ENCODE measurements at regions not wholly inside any gene's neighbourhood (a gene's known extent, or its start where the extent isn't known, plus 50 kb on each side); places are given as distances from the start of the nearest gene placed in this dataset.
"Not testable (repeated sequence)": the region's sequence is repeated elsewhere in the genome, so short reads cannot be mapped to it uniquely, and the experiment has no call there.

GRCh38 chr2:16943279-16943958 is 277.8 kb upstream of the CYRIA start:
- no peaks in the 10 kb centered on the region for H3K9me3 ChIP-seq (ENCODE audit: control insufficient read depth in 2 of 2, insufficient read depth in 1 of 2, low read depth in 1 of 2, low read length in 1 of 2)

GRCh38 chr2:16940214-16940613 is 274.6 kb upstream of the CYRIA start:
- H3K4me1 ChIP-seq (ENCODE audit: control insufficient read depth in 2 of 2, insufficient read depth in 2 of 2, low read length in 1 of 2): no peaks in the 10 kb centered on the region
- no peak overlapping the region for H3K4me3 ChIP-seq (ENCODE audit: low read depth in 1 of 2, low read length in 2 of 2)
- 76 to 83% methylated on average over 1 of the region's 1 CpG for WGBS, 2 donors
- no peak overlapping the region for H3K27ac ChIP-seq (ENCODE audit: low read depth in 2 of 2, low read length in 1 of 2)
- no peaks in the 10 kb centered on the region for H3K9me3 ChIP-seq (ENCODE audit: control insufficient read depth in 2 of 2, insufficient read depth in 1 of 2, low read depth in 1 of 2, low read length in 1 of 2)
- no peaks in the 10 kb centered on the region for H3K27me3 ChIP-seq (ENCODE audit: control insufficient read depth in 1 of 2, insufficient read depth in 2 of 2, low read length in 2 of 2)
- no peaks in the 10 kb centered on the region for H3K36me3 ChIP-seq (ENCODE audit: control insufficient read depth in 2 of 2, insufficient read depth in 2 of 2, low read length in 1 of 2)

More at GRCh38 chr2:16943279-16943958, 277.8 kb upstream of the CYRIA start:
- Histone ChIP-seq H3K4me3 (ENCODE audit: low read depth in 1 of 2, low read length in 2 of 2) (no peak overlapping the region), H3K4me1 (ENCODE audit: control insufficient read depth in 2 of 2, insufficient read depth in 2 of 2, low read length in 1 of 2) (no peaks in the 10 kb centered on the region), H3K27me3 (ENCODE audit: control insufficient read depth in 1 of 2, insufficient read depth in 2 of 2, low read length in 2 of 2) (no peaks in the 10 kb centered on the region), H3K36me3 (ENCODE audit: control insufficient read depth in 2 of 2, insufficient read depth in 2 of 2, low read length in 1 of 2) (no peaks in the 10 kb centered on the region), H3K27ac (ENCODE audit: low read depth in 2 of 2, low read length in 1 of 2) (no peak overlapping the region)
- 63 to 67% methylated on average over 4 of the region's 4 CpGs for WGBS, 2 donors

- no peak overlapping the region for H3K27ac ChIP-seq (ENCODE audit: low read depth in 2 of 2, low read length in 1 of 2)
- H3K27me3 ChIP-seq (ENCODE audit: control insufficient read depth in 1 of 2, insufficient read depth in 2 of 2, low read length in 2 of 2): no peaks in the 10 kb centered on the region
- H3K36me3 ChIP-seq (ENCODE audit: control insufficient read depth in 2 of 2, insufficient read depth in 2 of 2, low read length in 1 of 2): no peaks in the 10 kb centered on the region
- no peaks in the 10 kb centered on the region for H3K4me1 ChIP-seq (ENCODE audit: control insufficient read depth in 2 of 2, insufficient read depth in 2 of 2, low read length in 1 of 2)
- H3K4me3 ChIP-seq (ENCODE audit: low read depth in 1 of 2, low read length in 2 of 2): no peak overlapping the region
- H3K9me3 ChIP-seq (ENCODE audit: control insufficient read depth in 2 of 2, insufficient read depth in 1 of 2, low read depth in 1 of 2, low read length in 1 of 2): no peaks in the 10 kb centered on the region
- WGBS, 2 donors: 69 to 83% methylated on average over 1 of the region's 1 CpG
These were observed 274.1 kb upstream of the CYRIA start for GRCh38 chr2:16939771-16940170.

GRCh38 chr2:16933355-16933754 is 267.7 kb upstream of the CYRIA start:
- Histone ChIP-seq H3K27me3 (ENCODE audit: control insufficient read depth in 1 of 2, insufficient read depth in 2 of 2, low read length in 2 of 2) (no peaks in the 10 kb centered on the region), H3K4me1 (ENCODE audit: control insufficient read depth in 2 of 2, insufficient read depth in 2 of 2, low read length in 1 of 2) (no peaks in the 10 kb centered on the region), H3K9me3 (ENCODE audit: control insufficient read depth in 2 of 2, insufficient read depth in 1 of 2, low read depth in 1 of 2, low read length in 1 of 2) (no peaks in the 10 kb centered on the region), H3K27ac (ENCODE audit: low read depth in 2 of 2, low read length in 1 of 2) (no peak overlapping the region), H3K36me3 (ENCODE audit: control insufficient read depth in 2 of 2, insufficient read depth in 2 of 2, low read length in 1 of 2) (no peaks in the 10 kb centered on the region), H3K4me3 (ENCODE audit: low read depth in 1 of 2, low read length in 2 of 2) (no peak overlapping the region)
- 57 to 60% methylated on average over 4 of the region's 4 CpGs for WGBS, 2 donors

- no peaks in the 10 kb centered on the region for H3K27me3 ChIP-seq (ENCODE audit: control insufficient read depth in 1 of 2, insufficient read depth in 2 of 2, low read length in 2 of 2)
- WGBS, 2 donors: 60 to 78% methylated on average over 3 of the region's 3 CpGs
These were observed 267.2 kb upstream of the CYRIA start for GRCh38 chr2:16932826-16933225.

GRCh38 chr2:16931441-16931840 is 265.8 kb upstream of the CYRIA start:
- Histone ChIP-seq H3K9me3 (ENCODE audit: control insufficient read depth in 2 of 2, insufficient read depth in 1 of 2, low read depth in 1 of 2, low read length in 1 of 2) (no peaks in the 10 kb centered on the region), H3K27ac (ENCODE audit: low read depth in 2 of 2, low read length in 1 of 2) (no peak overlapping the region), H3K4me1 (ENCODE audit: control insufficient read depth in 2 of 2, insufficient read depth in 2 of 2, low read length in 1 of 2) (no peaks in the 10 kb centered on the region), H3K36me3 (ENCODE audit: control insufficient read depth in 2 of 2, insufficient read depth in 2 of 2, low read length in 1 of 2) (no peaks in the 10 kb centered on the region), H3K27me3 (ENCODE audit: control insufficient read depth in 1 of 2, insufficient read depth in 2 of 2, low read length in 2 of 2) (no peaks in the 10 kb centered on the region), H3K4me3 (ENCODE audit: low read depth in 1 of 2, low read length in 2 of 2) (no peak overlapping the region)
- WGBS, 2 donors: 69 to 81% methylated on average over 4 of the region's 4 CpGs

More at GRCh38 chr2:16932826-16933225, 267.2 kb upstream of the CYRIA start:
- Histone ChIP-seq H3K9me3 (ENCODE audit: control insufficient read depth in 2 of 2, insufficient read depth in 1 of 2, low read depth in 1 of 2, low read length in 1 of 2) (no peaks in the 10 kb centered on the region), H3K4me3 (ENCODE audit: low read depth in 1 of 2, low read length in 2 of 2) (no peak overlapping the region), H3K4me1 (ENCODE audit: control insufficient read depth in 2 of 2, insufficient read depth in 2 of 2, low read length in 1 of 2) (no peaks in the 10 kb centered on the region), H3K36me3 (ENCODE audit: control insufficient read depth in 2 of 2, insufficient read depth in 2 of 2, low read length in 1 of 2) (no peaks in the 10 kb centered on the region), H3K27ac (ENCODE audit: low read depth in 2 of 2, low read length in 1 of 2) (no peak overlapping the region)

- WGBS, 2 donors: 89% methylated on average over 1 of the region's 1 CpG
- H3K9me3 ChIP-seq (ENCODE audit: control insufficient read depth in 2 of 2, insufficient read depth in 1 of 2, low read depth in 1 of 2, low read length in 1 of 2): no peaks in the 10 kb centered on the region
- no peak overlapping the region for H3K4me3 ChIP-seq (ENCODE audit: low read depth in 1 of 2, low read length in 2 of 2)
- no peaks in the 10 kb centered on the region for H3K4me1 ChIP-seq (ENCODE audit: control insufficient read depth in 2 of 2, insufficient read depth in 2 of 2, low read length in 1 of 2)
- no peak overlapping the region for H3K27ac ChIP-seq (ENCODE audit: low read depth in 2 of 2, low read length in 1 of 2)
- H3K27me3 ChIP-seq (ENCODE audit: control insufficient read depth in 1 of 2, insufficient read depth in 2 of 2, low read length in 2 of 2): no peaks in the 10 kb centered on the region
- no peaks in the 10 kb centered on the region for H3K36me3 ChIP-seq (ENCODE audit: control insufficient read depth in 2 of 2, insufficient read depth in 2 of 2, low read length in 1 of 2)
These were observed 261.8 kb upstream of the CYRIA start for GRCh38 chr2:16927398-16927797.

GRCh38 chr2:16925145-16925544 is 259.5 kb upstream of the CYRIA start:
- 89 to 96% methylated on average over 2 of the region's 2 CpGs for WGBS, 2 donors

GRCh38 chr2:16915341-16915755 is 249.7 kb upstream of the CYRIA start:
- not testable (repeated sequence) for H3K4me1 ChIP-seq (ENCODE audit: control insufficient read depth in 2 of 2, insufficient read depth in 2 of 2, low read length in 1 of 2); H3K9me3 ChIP-seq (ENCODE audit: control insufficient read depth in 2 of 2, insufficient read depth in 1 of 2, low read depth in 1 of 2, low read length in 1 of 2); H3K4me3 ChIP-seq (ENCODE audit: low read depth in 1 of 2, low read length in 2 of 2); H3K27ac ChIP-seq (ENCODE audit: low read depth in 2 of 2, low read length in 1 of 2); H3K36me3 ChIP-seq (ENCODE audit: control insufficient read depth in 2 of 2, insufficient read depth in 2 of 2, low read length in 1 of 2); H3K27me3 ChIP-seq (ENCODE audit: control insufficient read depth in 1 of 2, insufficient read depth in 2 of 2, low read length in 2 of 2)
- WGBS, 2 donors: 66 to 68% methylated on average over 3 of the region's 3 CpGs

More at GRCh38 chr2:16925145-16925544, 259.5 kb upstream of the CYRIA start:
- H3K27me3 ChIP-seq (ENCODE audit: control insufficient read depth in 1 of 2, insufficient read depth in 2 of 2, low read length in 2 of 2): no peaks in the 10 kb centered on the region
- H3K4me1 ChIP-seq (ENCODE audit: control insufficient read depth in 2 of 2, insufficient read depth in 2 of 2, low read length in 1 of 2): no peaks in the 10 kb centered on the region
- H3K36me3 ChIP-seq (ENCODE audit: control insufficient read depth in 2 of 2, insufficient read depth in 2 of 2, low read length in 1 of 2): no peaks in the 10 kb centered on the region
- H3K9me3 ChIP-seq (ENCODE audit: control insufficient read depth in 2 of 2, insufficient read depth in 1 of 2, low read depth in 1 of 2, low read length in 1 of 2): no peaks in the 10 kb centered on the region
- no peak overlapping the region for H3K4me3 ChIP-seq (ENCODE audit: low read depth in 1 of 2, low read length in 2 of 2)
- H3K27ac ChIP-seq (ENCODE audit: low read depth in 2 of 2, low read length in 1 of 2): no peak overlapping the region

- H3K4me1 ChIP-seq (ENCODE audit: control insufficient read depth in 2 of 2, insufficient read depth in 2 of 2, low read length in 1 of 2): no peaks in the 10 kb centered on the region
- H3K4me3 ChIP-seq (ENCODE audit: low read depth in 1 of 2, low read length in 2 of 2): no peak overlapping the region
- H3K27ac ChIP-seq (ENCODE audit: low read depth in 2 of 2, low read length in 1 of 2): no peak overlapping the region
- peaks cover 0 to 2% of the 10 kb centered on the region in 2 donors for H3K27me3 ChIP-seq (ENCODE audit: control insufficient read depth in 1 of 2, insufficient read depth in 2 of 2, low read length in 2 of 2)
- H3K9me3 ChIP-seq (ENCODE audit: control insufficient read depth in 2 of 2, insufficient read depth in 1 of 2, low read depth in 1 of 2, low read length in 1 of 2): peaks cover 0 to 3% of the 10 kb centered on the region in 2 donors
- H3K36me3 ChIP-seq (ENCODE audit: control insufficient read depth in 2 of 2, insufficient read depth in 2 of 2, low read length in 1 of 2): no peaks in the 10 kb centered on the region
- 73 to 74% methylated on average over 3 of the region's 3 CpGs for WGBS, 2 donors
These were observed 246.1 kb upstream of the CYRIA start for GRCh38 chr2:16911746-16912145.

Data from esophagus (tissue), 2 donors.